ENCODE measurements at regions not wholly inside any gene's neighbourhood (a gene's known extent, or its start where the extent isn't known, plus 50 kb on each side); places are given as distances from the start of the nearest gene placed in this dataset.

GRCh38 chr4:177737387-177737940 lies 295.2 kb upstream of the AGA start:
- Histone ChIP-seq H4K20me1 (ENCODE audit: control insufficient read depth, insufficient read depth) (no peaks in the 10 kb centered on the region), H3K79me2 (ENCODE audit: control insufficient read depth, insufficient read depth, low read length) (no peaks in the 10 kb centered on the region), H3K27me3 (replicated peaks in 1 of 2; ENCODE audit: control insufficient read depth in 2 of 2, insufficient read depth in 2 of 2, low read length in 1 of 2) (no peaks in the 10 kb centered on the region), H3K27ac (ENCODE audit: control insufficient read depth, insufficient read depth) (no peak overlapping the region), H2AFZ (ENCODE audit: control insufficient read depth, low read depth, low read length) (no peak overlapping the region), H3K4me2 (ENCODE audit: control insufficient read depth, insufficient read depth) (no peak overlapping the region), H3K4me1 (ENCODE audit: control insufficient read depth, insufficient read depth, low read length) (no peaks in the 10 kb centered on the region), H3K36me3 (ENCODE audit: control insufficient read depth in 2 of 2, insufficient read depth in 2 of 2, low read length in 1 of 2) (no peaks in the 10 kb centered on the region), H3K9me3 (replicated peaks; ENCODE audit: control insufficient read depth, insufficient read depth, low read length) (no peaks in the 10 kb centered on the region; the same call in 2 of the 3 replicates), H3K4me3 (no peak overlapping the region), H3K9ac (ENCODE audit: control insufficient read depth, insufficient read depth, low read length) (no peak overlapping the region)
- no peak for DNase-seq (ENCODE audit: low read depth, low spot score)
- WGBS (ENCODE audit: insufficient coverage, insufficient replicate concordance, low lambda C conversion rate, missing lambda C conversion rate), result 50% methylated on average over 2 of the region's 2 CpGs
- BruUV-seq (replicated peaks), result no TSS peak
- ATAC-seq, result peak; percentile 70
- in situ Hi-C loops (cut with MboI) (no loop called here), intact Hi-C loops (cut with micrococcal nuclease; ENCODE audit: unreplicated experiment) (no loop called here)
- ChIA-PET RAD21 (ENCODE audit: unreplicated experiment) (no interaction called here), CTCF (no interaction called here), POLR2A (no interaction called here), SMC1A (ENCODE audit: uncharacterized antibody, unreplicated experiment) (no interaction called here)
- TF ChIP-seq CTCF (IDR thresholded peaks at IDR 0.05 in 2 of 3, conservative IDR thresholded peaks at IDR 0.05 in 1 of 3; ENCODE audit: control insufficient read depth in 2 of 3, extremely low read depth in 1 of 3, insufficient read depth in 1 of 3, low read depth in 3 of 3, low read length in 3 of 3) (no peak), TAF1 (IDR thresholded peaks at IDR 0.05; ENCODE audit: borderline replicate concordance, low read depth, low read length) (no peak), ZSCAN29 (IDR thresholded peaks at IDR 0.05) (no peak), IRF5 (IDR thresholded peaks at IDR 0.05; ENCODE audit: borderline replicate concordance) (no peak), MTA3 (IDR thresholded peaks at IDR 0.05; ENCODE audit: borderline replicate concordance, low read length) (no peak), IKZF2 (IDR thresholded peaks at IDR 0.05) (no peak), SUPT20H (IDR thresholded peaks at IDR 0.05; ENCODE audit: borderline replicate concordance, control insufficient read depth, low read depth, low read length) (no peak), MYC (IDR thresholded peaks at IDR 0.05; ENCODE audit: insufficient read depth, insufficient read length, insufficient replicate concordance, low read length, severe bottlenecking) (no peak), RELA (IDR thresholded peaks at IDR 0.05; ENCODE audit: borderline replicate concordance, partially characterized antibody) (no peak), IRF3 (IDR thresholded peaks at IDR 0.05) (no peak), IKZF1 (conservative IDR thresholded peaks at IDR 0.05) (no peak), MYB (IDR thresholded peaks at IDR 0.05; ENCODE audit: borderline replicate concordance, low read depth, low read length) (no peak), ZNF592 (IDR thresholded peaks at IDR 0.05) (no peak), BACH1 (IDR thresholded peaks at IDR 0.05; ENCODE audit: borderline replicate concordance) (no peak)
- peak; percentile 35 for FAIRE-seq

Data from GM12878 (cell line).